ENCODE measurements at regions not wholly inside any gene's neighbourhood (a gene's known extent, or its start where the extent isn't known, plus 50 kb on each side); places are given as distances from the start of the nearest gene placed in this dataset.
"Not testable (repeated sequence)": the region's sequence is repeated elsewhere in the genome, so short reads cannot be mapped to it uniquely, and the experiment has no call there.

DNA sequence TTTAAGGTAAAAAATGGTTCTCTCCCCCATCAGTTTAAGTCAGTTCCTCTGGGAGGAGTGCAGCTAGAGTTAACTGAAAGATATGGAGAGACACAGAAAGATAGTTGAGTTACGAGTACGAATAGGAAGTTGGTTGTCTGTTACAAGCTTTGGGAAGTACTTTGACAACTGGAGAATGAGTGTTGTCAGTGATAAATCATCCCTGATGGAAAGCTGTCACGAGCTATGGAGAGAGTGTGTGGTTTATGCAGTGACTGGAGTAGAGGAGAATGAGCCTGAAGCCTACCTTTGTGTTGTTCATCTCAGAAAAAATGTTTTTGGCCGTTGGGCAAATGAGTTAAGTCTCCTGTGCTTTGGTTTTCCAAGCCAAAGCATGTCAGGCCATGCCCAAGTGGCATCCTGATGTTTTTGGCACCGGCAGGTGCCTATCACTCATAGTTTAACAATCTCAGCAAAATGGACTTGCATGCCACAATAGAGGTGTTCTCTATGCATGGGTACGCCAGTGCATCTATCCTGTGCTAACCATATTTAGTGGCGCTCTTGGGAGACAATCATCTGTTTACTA is 350.2 kb downstream of the IRS2 start:
- no peak for DNase-seq (ENCODE audit: low spot score)

DNA sequence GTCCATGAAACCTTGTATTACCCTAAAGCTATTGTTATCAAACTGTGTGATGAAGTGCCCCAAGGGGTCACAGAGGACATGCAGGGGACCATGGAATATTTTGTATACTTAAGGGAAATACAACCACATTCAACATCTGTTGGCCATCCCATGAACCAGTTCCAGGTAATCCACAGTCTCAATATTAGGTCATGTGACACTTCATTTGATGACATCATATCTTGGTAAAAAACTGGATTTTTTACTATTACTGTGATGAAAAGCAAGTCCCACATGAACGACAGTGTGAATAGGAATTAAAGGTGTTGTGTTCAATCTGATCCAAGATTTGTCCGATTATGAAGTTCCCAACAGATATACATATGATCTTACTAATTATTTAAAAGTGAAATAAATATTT is 355.2 kb downstream of the IRS2 start:
- DNase-seq (ENCODE audit: low spot score) = no peak

DNA sequence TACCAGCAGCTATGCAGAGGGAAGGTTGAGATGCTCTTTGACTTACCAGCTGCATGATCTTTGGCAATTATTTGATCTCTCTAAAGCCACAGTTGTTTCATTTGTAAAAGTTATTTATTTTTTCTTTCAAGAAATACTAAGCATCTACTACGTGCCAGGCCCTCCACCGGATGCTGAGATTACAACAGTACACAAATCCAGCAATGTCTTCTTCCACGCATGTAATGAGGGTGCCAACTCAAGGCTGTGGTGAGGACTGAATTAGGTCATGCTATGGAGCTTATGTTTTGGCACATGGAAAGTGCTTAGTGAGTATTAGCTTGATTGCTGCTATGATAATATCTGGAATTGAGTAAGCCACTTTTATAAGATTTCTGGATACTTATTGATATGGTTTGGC is 358.2 kb downstream of the IRS2 start:
- DNase-seq (ENCODE audit: low spot score) = no peak

DNA sequence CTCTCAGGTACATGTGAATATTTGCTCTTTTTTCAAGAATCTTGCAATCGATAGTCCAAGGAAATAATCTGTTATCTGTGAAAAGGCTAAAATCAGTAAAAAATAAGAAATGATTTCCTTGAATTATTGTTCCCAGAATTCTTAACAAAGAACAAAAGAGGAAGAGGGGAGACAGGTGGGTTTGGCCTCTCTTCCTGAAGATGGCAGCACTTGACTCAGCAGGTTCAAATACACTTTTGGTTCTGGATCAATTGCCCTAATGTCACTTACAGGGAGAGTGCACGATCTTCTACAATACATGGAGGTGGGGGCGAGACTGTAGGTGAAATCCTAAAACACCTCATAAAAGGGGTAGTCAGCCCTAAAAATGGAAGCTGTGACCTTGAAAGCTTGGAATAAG is 358.7 kb downstream of the IRS2 start:
- DNase-seq (ENCODE audit: low spot score) = no peak

DNA sequence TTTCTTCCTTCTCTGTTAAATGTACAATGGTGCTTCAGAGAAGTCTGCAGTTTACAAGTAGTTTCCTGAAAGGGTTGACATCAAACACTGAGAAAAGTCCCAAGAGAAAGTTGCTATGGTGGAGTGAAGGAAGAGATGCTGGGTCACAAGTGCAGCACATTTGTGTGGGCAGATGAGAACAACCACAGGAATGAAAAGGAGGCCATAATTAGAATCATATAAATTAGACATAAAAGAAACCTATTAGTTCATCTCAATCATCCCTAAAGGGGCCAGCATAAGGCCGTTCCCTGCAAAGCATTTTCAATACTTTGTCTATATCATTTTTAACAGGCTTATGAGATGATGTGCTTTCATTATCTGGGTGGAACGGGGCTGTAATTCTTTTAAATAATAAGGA is 359.2 kb downstream of the IRS2 start:
- no peak for DNase-seq (ENCODE audit: low spot score)

DNA sequence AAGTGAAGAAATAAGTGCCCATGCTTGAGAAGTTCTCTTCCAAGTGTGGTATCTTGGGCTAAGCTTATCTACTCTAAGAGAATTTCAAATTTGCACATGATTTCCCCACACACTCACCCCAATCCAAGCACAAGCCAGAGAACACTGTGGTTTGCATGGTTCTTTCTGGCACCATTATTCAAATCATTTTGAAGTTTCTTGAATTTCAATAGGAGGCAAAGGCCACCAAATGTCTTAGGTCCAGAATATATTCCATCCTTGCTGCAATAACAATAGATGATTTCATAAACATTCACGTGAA is 359.7 kb downstream of the IRS2 start:
- no peak for DNase-seq (ENCODE audit: low spot score)

DNA sequence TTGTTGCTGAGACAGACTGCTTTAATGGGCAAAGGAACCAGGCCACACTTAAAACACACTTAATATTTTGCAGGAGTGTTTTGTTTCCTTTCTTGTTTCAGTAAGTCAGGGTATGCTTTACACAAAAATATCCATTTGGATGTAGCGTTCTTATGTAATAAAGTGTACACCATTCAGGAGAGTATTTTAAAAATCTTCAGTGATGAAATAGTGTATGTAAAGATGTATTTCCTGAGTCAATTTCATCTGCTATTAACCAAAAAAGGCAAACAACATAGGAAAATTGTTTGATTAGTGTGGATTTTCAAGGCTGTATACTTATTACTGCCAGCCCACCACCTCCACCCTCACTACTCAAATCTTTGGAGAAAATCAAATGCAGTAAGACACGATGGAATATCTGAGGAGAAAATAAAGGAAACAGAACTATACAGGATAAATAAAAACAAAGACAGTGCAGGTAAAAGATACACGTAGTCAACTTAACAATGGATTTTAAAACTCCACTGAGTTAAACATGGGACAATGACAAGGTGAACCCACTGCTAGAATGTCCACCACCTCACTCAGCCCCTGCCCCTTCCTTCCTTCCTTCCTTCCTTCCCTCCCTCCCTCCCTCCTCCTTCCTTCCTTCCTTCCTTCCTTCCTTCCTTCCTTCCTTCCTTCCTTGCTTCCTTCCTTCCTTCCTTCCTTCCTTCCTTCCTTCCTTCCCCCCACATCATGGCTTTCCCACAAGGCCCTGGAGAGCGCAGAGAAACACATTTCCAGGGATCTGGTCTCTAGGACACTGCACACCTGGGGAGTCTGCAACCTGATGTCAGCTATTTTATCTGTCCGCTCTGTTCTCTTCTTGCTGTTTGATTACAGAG is 360.3 kb downstream of the IRS2 start:
- DNase-seq (ENCODE audit: low spot score) = no peak

DNA sequence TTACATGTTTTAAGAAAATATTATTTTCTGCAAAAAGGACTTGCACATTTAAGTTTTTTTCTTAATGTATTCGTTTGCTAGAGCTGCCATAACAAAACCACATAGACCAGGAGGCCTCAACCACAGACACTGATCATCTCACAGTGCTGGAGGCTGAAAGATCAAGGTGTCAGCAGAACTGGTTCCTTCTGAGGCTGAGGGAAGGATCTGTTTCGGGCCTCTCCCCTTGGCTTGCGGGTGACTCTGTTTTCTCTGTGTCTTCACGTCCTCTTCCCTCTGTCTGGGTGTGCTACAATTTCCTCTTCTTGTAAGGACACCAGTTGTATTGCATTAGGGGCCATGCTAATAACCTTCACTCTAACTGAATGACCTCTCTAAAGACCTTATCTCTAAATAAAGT is 364.2 kb downstream of the IRS2 start:
- no peak for DNase-seq (ENCODE audit: low spot score)

DNA sequence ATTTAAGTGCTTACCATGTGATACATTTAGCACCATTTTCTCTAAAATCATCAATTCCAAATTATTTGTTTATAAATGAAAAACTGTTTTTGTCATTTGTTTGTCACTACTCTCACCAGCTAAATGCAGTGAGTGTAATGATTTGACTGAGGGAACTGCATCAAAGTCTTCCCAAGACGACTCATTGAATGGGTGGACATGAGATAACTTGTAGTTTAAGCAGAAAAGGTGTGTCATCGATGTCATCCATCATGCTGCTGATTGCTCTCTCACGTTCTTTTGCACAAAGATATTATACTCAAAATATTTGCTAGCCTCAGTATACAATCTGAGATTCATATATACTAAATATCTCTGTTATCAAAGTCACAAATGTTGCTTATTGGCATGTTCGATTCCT is 366.5 kb downstream of the IRS2 start:
- no peak for DNase-seq (ENCODE audit: low spot score)

DNA sequence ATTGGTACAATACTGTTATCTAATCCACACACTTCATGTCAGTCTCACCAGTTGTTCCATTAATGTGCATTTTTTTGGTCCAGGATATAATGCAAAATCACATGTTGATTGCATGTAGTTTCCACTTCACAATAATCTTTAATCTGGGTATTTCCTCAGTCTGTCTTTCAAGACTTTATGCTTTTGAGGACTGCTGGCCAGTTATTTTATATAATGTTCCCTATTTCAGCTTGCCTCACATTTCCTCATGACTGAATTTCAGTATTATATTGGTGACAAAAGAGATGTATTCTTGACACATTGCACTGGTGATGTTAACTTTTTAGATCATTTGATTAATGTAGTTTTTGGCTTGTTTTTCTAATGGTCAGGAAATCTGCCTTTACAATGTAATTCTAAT is 368.3 kb downstream of the IRS2 start:
- no peak for DNase-seq (ENCODE audit: low spot score)

DNA sequence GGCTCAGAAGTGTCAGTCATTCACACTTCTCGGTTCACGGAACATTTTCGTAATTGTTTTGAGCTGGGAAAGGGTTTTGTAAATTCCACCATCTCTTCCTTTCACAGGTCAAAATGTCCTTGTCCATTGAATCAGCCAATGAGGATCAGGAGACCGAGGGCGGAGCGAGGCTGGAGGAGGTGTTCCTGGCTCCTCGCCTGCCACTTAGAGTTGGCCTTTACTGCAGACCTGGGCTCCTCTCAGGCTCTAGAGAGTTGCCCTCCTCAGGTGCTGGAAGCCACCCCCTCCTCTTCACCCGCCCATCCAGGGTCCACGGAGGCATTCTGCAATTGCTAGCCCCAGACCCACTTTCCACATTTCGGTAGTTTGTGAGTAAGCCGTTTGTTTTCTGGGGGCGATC is 370.4 kb downstream of the IRS2 start:
- no peak for DNase-seq (ENCODE audit: low spot score)

DNA sequence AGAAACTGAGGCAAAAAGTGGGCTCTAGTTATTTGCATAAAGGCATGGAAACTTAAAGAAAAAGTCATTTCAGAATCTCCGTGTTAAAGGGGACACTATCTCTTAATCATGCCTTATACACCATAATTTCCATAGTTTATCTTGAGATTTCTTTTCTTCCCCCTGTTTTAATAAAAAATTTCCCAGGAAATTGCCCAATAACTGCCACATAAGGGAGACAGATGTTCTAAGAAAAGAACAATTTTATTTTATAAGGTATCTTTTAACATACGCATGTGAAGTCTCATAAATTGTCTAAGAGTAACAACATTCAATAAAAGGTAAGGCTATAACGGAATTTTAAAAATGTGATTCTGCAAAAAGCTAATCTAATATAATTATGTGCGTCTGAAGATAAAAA is 371.3 kb downstream of the IRS2 start:
- no peak for DNase-seq (ENCODE audit: low spot score)

DNA sequence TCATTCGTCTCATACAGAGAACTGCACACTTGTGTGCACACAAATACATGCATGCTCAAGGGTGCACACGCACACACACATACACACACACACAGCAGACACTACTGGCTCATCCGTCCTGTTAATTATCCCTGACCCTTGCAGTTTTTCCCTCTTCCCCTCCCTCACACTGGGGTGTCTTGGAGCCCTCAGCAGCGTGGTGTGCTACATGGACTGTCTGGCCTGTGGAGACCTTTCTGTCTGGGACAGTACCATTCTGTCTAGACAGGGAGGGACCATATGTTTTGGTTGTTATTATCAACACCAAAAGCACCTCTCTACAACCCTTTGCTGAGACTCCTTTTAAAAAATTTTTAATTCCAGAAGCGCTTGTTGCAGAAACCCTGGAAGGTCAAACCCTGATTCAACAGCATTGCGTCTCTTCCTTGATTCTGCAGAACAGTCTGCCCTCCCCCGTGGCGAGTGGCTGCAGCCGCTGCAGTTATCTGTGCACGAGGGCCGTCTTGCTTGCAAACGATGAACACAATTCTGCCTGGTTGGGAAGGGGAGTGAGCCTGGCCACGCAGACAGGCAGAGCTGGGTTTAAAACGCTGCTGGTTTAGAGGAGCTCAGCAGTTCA is 374.0 kb downstream of the IRS2 start:
- DNase-seq (ENCODE audit: low spot score) = peak; percentile 60

DNA sequence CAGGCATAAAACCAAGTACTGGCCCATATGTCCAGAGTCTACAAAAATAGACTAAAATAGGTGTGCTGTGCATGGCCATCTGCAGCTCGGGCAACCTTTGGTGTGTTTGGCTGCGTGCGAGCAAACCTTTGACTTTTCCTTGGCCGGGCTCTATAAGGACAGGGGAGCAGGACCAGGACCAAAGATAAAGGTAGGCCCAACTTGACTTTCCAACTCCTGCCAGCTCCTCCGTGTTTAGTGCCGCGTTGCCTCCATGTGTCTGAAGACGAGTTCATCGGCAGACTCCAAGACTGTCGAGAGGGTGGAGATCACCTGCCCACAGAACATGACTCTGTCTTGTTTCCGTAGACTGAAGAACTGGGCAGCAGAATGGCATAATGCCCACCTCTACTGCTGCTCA is 375.5 kb downstream of the IRS2 start:
- no peak for DNase-seq (ENCODE audit: low spot score)

DNA sequence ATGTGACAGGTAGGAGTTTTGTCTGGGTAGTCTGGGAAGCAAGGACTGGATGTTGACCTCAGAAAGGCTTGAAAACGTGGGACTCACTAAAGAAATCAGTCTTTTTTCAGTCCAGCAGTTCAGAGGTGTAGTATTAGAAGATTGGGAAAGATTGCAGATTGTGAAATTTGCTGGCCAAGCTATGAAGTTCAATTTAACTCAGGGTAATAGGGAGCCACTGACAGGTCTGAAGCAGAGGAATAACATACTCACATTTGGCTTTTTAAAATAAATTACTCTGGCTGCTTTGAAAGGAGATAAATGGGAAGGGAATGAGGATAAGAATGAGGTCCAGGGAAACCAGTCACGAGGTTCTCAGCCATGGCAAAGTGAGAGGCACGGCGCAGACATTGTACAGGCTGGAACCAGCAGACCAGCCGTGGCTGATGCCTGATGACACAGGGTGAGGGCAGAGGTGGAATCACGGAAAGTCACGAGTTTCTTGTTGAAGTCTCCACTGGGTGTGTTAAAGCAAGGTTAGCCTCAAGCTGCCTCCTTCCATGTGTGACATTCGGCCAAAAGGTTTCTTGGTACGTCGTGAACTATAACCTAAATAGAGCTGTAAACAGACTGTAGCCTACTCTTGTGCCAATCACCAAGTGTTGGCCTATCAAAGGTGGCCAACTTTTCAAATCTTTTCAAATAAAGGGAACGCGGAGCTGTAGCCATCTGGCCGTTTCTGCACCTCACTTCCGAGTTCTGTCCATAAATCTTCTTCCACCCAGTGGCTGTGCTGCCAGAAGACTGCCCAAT is 377.6 kb downstream of the IRS2 start:
- DNase-seq (ENCODE audit: low spot score) = peak; percentile 50

DNA sequence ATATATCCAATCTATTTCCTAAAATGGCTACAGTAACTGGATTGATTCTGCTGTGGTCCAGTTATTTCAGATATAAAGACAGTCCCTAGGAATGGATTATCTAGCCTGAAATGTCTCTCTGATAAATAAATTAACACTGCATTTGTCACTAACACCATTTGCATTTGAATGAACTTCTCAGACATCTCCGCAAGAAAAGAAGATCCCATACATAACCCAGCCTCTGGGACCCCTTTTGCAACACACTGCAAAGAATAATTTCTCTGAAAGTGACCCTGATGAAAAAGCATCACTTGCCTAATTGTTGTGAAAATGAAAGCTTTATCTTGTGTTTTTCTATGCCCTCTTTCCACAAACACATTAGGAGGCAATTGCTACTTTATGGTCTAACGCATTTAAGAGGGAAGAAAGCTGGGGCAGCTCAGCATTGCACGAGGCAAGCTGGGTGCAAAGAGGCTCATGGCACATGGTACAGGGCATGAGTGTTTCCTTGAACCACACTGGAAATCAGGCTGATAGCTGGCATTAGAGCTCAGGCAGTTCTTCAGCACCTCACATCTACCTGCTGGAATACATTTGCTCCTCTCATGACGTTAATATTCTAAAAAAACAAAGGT is 379.9 kb downstream of the IRS2 start:
- no peak for DNase-seq (ENCODE audit: low spot score)

DNA sequence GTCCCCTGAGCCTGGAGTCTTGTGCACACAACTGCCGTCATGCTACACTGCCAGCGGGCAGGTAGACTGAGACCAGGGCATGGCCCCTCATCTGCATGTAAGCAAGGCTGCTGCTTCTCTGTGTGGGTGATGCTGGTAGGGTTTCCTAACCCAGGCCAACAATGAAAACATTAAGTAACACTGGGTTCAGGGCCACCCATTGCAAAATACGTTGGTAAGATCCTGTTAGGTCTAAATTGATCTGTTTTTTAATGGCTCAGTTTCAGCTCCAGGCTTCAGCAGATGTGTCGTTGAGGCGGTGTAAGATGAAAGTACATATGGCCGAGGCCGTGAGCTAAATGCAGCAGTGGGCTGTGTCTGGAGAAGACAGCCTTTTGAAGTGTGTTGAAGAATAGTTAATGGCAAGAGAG is 383.4 kb downstream of the IRS2 start:
- no peak for DNase-seq (ENCODE audit: low spot score)

DNA sequence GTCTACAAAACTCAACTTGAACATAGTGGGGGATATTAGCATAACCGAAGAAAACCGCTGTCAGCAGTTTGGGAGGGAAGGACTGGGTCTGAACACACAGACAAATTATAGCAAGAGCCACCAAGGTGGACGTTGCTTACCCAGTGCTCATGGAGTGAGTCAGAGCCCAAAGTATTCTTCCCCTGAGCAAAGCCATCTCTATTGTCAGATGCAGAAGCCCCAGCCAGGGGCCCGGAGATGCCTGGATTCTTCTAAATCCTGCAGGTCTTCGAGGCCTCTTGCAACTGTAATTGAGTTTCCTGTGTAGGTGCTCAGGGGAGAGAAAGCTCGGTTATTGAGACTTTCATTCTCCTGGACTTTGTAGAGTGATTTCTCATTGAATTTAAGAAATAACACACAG is 384.5 kb downstream of the IRS2 start:
- DNase-seq (ENCODE audit: low spot score) = no peak

DNA sequence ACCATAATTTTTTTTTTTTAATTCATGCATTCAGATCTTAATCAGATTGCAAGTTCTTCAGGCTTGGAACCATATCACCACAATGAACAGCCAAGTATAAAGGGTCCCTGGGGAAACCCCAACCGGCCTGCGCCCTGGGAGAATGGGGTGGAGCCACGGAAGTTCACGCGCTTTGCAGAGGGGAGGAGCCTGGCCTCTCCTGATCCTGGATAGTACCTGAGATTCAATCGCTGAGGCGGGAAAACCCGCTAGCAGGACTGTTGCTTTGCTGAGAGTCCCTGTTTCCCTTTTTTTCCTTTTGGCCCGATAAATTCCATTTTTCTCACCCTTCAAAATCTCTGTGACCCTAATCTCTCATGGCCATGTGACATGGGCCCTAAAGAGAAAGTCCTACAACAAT is 385.1 kb downstream of the IRS2 start:
- no peak for DNase-seq (ENCODE audit: low spot score)

DNA sequence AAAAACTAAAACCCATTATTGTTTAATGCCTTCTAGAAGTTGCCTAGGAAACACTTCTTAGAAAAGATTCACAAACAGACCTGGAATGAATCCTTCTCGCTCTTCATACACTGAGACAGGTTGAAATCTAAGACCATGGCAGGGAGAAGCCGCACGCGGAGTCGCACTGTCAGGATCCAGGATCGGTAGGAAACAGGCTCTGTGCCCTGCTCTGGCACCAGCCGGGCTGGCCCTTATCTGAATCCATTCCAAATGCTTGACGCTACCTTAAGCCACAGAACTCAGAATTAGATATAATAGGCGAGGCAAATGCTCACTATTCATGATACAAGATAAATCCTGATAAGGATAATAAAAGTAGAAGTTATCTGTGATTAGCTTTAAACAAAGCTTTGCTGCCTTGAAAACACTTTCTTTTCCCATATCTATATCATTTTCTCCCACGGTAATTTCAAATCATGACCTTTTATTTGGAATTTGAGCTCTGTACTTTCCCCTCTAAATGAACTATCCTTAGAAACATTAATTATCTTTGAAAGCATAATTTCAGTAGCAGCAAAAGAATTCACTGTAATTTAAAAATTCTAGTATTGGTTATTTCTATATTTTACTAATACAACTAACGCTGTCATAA is 385.6 kb downstream of the IRS2 start:
- DNase-seq (ENCODE audit: low spot score) = no peak

DNA sequence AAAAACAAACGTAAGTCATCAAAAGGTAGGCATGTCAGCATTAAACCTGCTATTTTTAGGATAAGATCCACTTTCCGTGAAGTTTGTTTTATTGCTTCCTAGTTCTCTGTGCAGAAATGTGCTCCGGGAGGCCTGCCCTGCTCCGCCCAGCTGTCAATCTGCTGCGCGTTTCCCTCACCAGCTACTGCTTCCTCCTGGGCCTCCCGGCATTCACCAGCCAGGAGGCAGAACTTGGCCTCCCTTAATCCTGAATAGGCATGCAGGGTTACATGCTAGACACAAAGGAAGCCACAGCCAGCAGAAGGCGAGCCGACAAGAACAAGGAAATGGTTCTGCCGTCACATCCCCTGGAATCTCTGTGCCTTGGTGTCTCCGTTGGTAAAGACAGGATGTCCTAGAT is 386.2 kb downstream of the IRS2 start:
- DNase-seq (ENCODE audit: low spot score) = no peak

DNA sequence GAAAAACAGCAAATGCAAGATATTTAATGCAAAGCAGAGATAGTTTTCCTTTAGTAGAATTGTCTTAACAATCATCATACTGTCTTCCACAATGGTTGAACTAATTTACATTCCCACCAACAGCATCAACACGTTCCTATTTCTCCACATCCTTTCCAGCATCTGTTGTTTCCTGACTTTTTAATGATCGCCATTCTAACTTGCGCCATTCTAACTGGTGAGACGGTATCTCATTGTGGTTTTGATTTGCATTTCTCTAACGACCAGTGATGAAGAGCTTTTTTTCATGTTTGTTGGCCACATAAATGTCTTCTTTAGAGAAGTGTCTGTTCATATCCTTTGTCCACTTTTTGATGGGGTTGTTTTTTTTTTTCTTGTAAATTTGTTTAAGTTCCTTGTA is 388.3 kb downstream of the IRS2 start:
- not testable (repeated sequence) for DNase-seq (ENCODE audit: low spot score)
